Activated CD4-positive, alpha-beta T cell treated with anti-CD3 and anti-CD28 coated beads for 48 hours (primary cell): ENCODE measurements at regions not wholly inside any gene's neighbourhood (a gene's known extent, or its start where the extent isn't known, plus 50 kb on each side); places are given as distances from the start of the nearest gene placed in this dataset.
"Not testable (repeated sequence)": the region's sequence is repeated elsewhere in the genome, so short reads cannot be mapped to it uniquely, and the experiment has no call there.

Experiments used
- DNase-seq: peaks from one replicate; pipeline ENCODE4 v3.0.0-alpha.2; 2020

DNA sequence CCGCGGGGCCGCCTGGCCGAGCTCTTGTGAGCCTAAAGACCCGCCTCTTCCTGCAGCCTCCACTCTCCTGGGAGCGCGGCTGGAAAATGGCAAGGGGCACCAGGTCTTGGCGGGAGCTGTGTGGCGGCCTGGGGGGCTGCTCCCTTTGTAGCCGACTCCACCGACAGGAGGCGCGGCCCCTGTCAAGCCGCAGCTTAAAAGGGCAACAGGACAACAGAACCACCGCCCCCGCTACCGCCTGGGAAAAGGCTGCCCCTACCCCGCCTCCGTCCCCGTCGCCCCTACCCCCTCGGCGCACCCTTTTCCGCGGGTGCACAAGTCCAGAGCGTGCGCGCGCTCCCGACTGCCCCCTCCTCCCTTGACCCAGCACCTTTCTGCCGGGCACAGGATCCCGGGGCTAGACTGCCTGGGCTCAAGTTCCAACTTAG is 60.3 kb downstream of the GOLGA8K start:
- DNase-seq, result peak; percentile 15

- not testable (repeated sequence) for DNase-seq
These were observed 60.8 kb downstream of the GOLGA8K start for GRCh38 chr15:32342268-32342667.

GRCh38 chr15:32341530-32341929 is 61.6 kb downstream of the GOLGA8K start:
- not testable (repeated sequence) for DNase-seq

DNA sequence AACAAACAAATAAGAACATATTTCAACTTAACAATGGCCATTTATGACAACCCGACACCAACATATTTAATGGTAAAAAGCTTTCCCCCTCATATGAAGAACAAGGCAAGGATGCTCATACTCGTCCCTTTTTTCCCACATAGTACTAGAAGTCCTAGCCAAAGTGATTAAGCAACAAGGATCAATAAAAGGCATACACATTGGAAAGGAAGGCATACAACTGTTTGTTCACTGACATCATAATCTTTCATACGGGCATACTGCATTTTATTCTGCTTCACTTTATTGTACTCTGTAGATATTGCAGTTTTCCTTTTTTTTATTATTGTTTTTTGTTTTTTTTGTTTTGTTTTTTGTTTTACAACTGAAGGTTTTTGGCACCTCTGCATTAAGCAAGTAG is 66.3 kb downstream of the GOLGA8K start:
- DNase-seq, result not testable (repeated sequence)

GRCh38 chr15:32323353-32323752 is 79.7 kb downstream of the GOLGA8K start:
- DNase-seq, result not testable (repeated sequence)

DNA sequence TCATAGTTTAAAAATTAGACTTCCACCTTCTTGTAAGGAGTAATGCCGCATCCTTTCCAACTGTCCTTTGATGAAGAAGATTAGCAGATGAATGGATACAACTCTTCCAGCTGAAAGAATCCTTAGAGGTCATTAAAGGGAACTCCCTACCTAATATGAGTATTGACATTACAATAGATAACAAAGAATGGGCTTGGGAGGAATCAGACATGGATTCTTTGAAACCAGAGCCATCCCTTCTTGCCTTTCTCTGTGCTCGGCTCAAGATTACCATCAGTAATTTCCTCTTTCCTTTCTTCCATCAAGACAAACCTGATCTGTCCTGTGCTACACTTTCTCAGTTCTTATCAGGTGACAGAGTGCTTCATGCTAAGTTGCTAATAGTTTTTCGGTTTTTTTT is 83.8 kb downstream of the GOLGA8K start:
- DNase-seq, result not testable (repeated sequence)

GRCh38 chr15:32316482-32316881 is 86.6 kb downstream of the GOLGA8K start:
- not testable (repeated sequence) for DNase-seq

DNA sequence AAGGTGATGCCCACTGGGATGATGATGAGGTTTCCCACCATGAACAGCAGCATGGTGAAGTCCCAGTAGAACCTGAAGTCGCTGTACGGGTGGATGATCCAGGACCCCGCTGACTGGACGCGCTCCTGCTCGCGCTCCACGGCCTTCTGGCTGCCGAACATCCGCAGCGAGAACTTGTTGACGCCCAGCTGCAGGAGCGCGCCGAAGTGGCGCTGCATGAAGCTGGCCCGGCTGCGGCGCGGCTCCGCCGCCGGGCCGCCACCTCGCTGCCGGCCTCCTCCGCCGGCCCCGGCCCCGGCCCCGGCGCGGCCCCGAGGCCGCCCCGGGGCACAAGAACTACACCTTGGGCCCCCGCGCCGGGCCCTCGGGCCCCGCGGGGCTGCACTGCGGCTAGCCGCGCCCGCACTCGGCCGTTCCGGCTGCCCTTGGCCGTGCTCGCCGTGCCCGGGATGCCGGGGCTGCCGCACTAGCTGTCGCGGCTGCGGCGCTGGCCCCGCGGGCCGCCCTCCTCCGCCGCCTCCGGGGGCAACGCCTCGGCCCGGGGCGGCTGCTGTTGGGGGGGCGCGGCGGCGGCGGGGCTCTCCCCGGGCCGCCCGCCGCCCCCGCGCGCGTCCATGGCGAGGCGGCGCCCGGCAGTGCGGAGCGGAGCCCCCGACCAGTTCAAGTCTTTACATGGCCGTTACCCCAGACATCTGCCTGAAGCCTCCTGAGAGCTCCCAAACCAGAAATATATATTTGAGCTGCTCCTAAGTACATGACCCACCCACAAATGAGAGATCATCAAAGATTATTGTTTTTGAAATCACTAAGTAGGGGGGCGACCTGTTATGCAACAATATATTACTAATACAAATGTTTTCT is 87.8 kb downstream of the GOLGA8K start:
- not testable (repeated sequence) for DNase-seq

DNA sequence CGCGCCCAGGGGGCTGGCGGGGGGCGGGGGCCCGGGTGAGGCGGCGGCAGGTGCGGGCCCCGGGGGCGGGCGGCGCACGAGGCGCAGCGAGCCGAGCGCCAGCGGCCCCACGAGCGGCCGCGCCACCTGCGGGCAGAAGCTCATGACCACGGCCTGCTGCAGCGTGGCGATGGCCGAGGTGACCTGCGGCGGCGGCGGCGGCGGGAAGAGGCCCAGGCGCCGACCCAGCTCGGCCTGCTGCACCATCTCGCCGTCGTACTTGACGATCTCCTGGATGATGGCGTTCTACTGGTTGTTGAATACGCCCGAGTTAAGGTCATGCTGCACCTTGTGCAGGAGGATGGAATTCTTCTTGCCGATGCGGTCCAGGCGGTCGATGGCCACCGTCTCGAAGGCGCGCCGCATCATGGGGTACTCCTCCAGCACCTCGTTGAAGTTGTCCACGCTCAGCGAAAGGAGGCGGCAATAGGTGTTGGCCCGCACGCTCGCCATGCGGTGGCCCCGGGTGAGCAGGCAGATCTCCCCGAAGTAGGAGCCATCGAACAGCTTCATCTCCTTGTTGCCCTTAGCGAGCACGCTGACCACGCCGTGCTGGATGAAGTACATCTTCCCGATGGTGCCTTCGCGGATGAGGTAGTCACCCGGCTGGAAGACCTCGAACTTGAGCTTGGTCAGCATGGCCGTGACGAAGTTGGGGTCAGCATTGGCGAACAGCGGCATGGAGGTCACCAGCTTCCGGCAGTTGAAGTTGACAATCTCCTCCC is 89.5 kb downstream of the GOLGA8K start:
- DNase-seq, result not testable (repeated sequence)

- not testable (repeated sequence) for DNase-seq
These were observed 90.4 kb downstream of the GOLGA8K start for GRCh38 chr15:32312721-32313120.

- DNase-seq, result not testable (repeated sequence)
These were observed 95.5 kb downstream of the GOLGA8K start for GRCh38 chr15:32307592-32307991.

- DNase-seq, result not testable (repeated sequence)
These were observed 126.8 kb downstream of the GOLGA8K start for GRCh38 chr15:32276200-32276830.

DNA sequence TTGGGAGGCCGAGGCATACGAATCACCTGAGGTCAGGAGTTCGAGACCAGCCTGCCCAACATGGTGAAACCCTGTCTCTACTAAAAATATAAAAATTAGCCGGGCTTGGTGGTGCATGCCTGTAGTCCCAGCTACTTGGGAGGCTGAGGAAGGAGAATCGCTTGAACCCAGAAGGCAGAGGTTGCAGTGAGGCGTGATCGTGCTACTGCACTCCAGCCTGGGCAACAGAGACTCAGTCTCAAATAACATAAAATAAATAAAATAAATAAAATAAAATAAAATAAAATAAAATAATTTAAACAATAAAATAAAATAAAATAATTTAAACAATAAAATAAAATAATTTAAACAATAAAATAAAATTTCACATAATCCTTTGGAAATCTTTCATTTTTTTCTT is 149.1 kb downstream of the GOLGA8K start:
- not testable (repeated sequence) for DNase-seq

- not testable (repeated sequence) for DNase-seq
These were observed 153.9 kb downstream of the GOLGA8K start for GRCh38 chr15:32249207-32249606.

- DNase-seq, result not testable (repeated sequence)
These were observed 159.4 kb downstream of the GOLGA8K start for GRCh38 chr15:32243727-32244126.

GRCh38 chr15:32242780-32243528 is 160.1 kb downstream of the GOLGA8K start:
- not testable (repeated sequence) for DNase-seq

DNA sequence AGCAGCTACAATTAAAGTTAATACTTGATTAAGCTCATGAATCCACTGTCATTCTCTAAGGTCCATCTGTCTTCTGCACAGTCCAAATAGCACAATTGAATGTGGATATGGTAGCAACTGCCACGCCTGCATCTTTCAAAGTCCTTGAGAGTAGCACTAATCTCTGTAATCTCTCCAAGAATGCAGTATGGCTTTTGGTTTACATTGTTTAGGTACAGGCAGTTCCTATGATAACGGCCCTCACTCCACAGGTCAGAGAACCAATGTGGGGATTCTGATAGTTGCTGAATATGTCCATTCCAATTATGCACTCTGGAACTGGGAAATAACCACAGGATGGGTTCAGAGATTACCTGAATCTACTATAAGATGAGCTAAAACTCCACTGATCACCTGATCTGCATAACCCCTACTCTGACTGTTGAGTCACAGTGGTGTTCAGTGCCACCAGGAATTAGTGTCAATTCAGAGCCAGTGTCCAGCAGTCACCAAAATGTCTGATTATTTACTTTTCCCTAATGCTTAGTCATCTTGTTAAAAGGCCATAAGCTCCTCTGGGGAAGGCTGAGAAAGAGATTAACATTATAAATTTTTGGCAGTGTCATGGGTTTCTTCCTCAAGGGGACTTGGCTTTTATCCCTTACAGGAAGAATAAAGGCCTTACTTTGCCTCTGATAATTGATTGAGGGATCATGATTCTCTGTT is 175.5 kb downstream of the GOLGA8K start:
- DNase-seq, result not testable (repeated sequence)

DNA sequence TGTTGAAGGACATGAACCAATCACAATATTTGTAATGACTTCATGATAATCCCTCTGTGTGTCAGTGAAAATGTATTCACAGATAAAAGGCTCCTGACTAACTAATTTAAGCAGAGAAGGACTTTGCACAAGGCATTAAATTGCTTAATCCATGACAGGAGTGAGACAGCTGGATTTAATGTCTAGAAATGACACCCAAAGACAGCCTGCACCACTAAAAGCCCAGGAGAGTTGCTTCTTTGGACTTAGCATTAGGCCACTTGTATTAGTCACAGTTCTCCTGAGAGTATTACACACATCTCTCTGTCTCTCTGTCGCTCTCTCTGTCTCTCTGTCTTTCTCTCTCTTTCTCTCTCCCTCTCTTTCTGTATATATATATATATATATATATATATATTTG is 180.4 kb downstream of the GOLGA8K start:
- DNase-seq, result no peak
